NCI-H748 (cell line): ENCODE measurements at regions not wholly inside any gene's neighbourhood (a gene's known extent, or its start where the extent isn't known, plus 50 kb on each side); places are given as distances from the start of the nearest gene placed in this dataset.

Experiments
- DNase-seq: peaks from one replicate; lab custom pipeline; 2025; ENCODE audit not compliant: unreplicated experiment; lab: John Stamatoyannopoulos, UW

GRCh38 chr12:58513301-58513834 is 406.9 kb downstream of the LRIG3 start:
- no peak for DNase-seq

DNA sequence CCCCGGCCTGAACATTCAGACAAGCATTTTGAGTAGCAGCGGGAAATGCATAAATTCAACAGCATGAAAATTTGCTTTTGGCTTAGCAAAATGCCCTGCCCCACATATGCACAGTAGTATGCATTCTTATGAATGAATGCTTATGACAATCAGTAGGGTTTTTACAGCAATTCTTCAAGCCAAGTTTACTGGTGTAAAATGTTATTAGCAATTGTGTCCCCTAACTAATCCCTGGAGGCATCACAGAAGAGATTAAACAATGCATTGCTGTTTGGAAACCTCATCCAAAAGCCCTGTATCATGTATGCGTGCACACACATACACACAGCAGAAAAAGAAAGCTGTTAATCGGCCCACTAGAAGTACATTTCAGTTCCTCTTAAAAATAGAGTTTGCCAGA is 406.5 kb downstream of the LRIG3 start:
- DNase-seq: no peak

- DNase-seq: no peak
Observed at GRCh38 chr12:58519839-58520238, 400.5 kb downstream of the LRIG3 start.

GRCh38 chr12:58521152-58521551 is 399.2 kb downstream of the LRIG3 start:
- DNase-seq: no peak

- no peak for DNase-seq
Observed at GRCh38 chr12:58521796-58522195, 398.5 kb downstream of the LRIG3 start.

DNA sequence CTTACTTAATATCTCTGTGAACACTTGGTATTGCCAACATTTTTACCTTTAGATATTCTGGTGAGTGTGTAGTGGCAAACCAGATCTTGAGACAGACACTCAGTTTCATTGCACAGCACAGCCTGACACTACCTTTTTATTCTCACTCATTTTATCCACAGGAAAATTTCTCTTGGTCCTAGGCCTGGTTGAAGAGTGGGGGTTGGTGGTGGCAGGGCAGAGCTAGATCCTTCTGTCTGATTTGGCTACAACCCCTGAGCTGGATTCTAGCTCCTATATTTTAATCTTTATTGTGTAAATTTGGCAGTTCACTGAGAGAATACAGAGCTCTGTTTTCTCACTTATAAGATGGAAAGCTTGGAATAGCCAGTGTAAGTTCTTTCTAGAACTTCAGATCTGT is 396.9 kb downstream of the LRIG3 start:
- DNase-seq: no peak

DNA sequence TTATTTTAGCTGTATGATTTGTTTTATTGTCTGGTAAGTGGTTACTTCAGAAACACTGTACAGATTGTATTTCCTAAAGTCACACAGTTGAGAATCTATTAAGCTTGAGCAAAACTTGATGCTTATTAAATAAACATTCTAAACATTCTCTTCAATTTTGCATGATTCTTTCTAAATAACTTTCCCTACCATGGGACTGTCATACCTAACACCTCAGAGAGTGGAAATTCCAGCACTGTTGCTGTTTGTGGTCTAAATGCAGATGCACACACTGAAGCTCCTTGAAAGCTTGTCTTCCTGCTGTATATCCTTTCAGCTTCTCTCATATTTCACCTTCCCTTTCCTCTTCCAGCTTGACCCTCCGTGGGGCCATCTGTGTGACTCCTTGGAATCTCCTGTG is 392.0 kb downstream of the LRIG3 start:
- DNase-seq: no peak

- no peak for DNase-seq
Observed at GRCh38 chr12:58529114-58529665, 391.1 kb downstream of the LRIG3 start.

DNA sequence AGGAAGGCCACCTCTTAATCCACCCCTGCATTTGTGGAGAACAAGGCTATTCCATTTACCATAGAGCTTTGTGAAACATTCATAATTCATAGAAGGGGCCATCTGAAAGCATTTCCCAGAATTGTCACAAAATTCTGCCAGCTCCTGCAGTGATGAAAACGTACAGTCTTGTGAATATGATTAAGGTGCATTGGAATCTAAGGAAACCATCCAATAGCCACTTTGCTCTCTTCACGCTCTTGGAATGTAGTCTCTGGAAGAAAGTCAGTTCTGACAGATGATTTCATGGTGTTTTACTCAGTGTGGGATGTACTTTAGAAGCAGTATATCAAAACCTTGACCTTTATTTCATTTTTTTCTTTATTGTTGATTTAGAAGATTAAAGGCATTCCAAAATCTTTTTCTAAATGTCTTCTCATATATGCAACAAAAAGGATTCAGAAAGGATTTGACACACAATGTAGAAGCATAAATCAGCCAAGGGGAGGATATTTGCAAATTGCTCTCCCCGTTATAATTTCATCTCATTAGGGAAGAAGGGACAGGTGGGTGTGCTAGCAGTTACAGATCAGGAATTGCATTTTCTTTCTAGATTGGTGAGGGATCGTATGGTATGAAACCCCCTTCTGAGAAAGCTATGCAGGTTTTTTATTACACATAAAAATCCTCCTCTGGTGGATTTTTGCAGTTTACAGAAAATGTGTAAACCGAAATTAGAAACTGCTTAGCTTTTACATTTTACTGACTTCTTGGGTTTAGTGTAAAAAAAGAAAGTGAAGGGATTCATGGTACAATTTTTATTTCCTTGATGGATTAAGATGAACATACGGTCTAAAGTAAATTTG is 390.2 kb downstream of the LRIG3 start:
- DNase-seq: no peak

DNA sequence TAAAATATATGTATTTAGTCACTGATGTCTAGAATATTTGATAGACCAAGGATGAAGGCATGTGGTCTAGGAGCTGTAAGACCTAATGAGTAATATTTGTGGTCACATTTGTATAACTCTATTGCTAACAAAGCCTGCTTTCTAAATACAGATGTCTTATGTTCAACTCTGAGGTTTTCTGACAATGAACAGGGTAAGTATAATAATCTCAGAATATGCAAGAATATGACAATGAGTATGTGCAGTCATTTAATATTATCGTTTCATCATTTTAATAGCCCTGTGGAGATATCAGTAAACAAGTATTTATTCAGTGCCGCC is 389.6 kb downstream of the LRIG3 start:
- DNase-seq: no peak

- DNase-seq: no peak
Observed at GRCh38 chr12:58532855-58533608, 387.3 kb downstream of the LRIG3 start.

- no peak for DNase-seq
Observed at GRCh38 chr12:58533652-58534051, 386.7 kb downstream of the LRIG3 start.

DNA sequence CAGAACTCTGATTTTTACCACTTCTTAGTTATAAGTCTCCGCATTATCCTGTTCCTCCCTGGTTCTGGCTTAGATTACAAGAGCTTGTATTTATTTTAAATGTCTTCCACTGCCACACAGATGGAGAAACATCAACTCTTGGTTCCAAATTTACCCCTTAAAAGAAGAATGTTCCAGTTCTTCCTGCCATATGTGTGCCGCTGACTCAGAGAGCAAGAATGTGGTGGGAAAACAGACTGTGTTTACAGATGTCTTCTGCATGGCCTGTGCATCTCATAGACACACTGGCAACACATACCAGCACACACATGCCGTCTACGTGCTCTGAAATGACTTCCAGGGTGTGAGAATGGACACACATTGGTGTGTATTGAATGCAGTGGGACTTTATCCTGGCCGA is 383.0 kb downstream of the LRIG3 start:
- DNase-seq: no peak

GRCh38 chr12:58539295-58539694 is 381.0 kb downstream of the LRIG3 start:
- no peak for DNase-seq

DNA sequence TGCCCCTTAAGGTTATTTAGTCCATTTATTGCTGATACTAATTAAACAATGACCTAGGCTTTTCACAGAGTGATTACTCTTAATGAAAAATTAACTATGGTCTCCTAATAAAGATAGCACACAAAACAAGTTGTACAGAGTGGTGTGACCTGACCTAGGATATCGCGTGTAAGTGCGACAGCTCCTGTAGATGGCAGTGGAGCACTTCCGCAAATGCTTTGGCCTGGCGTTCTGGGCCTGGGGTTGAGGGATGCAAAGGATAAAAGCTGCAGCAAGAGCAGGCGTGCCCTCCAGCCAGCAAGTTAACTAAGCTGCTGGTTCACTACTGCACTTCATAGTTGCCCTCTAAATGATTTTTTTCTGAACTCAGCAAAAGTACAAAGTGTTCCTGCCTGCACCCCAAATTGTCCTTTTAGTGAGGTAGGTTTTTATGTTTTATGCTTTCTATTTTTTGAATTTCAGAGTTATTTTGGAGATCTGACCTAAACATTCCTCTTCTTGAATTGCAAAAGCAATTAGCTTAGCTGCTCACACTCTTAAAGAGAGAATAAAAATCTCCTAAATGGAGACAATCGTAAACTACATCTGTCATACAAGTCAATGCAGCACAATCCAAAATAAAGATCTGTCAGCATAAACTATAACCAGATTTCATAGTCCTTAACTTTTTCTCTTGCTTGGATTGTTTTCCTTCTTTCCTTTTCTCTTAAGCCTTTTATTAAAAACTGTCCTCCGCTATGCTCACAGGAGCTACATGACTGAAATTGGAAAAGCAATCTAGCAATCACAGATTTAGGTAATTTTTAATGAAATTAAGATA is 379.6 kb downstream of the LRIG3 start:
- DNase-seq: peak; percentile 96

- no peak for DNase-seq
Observed at GRCh38 chr12:58541300-58541690, 379.0 kb downstream of the LRIG3 start.

DNA sequence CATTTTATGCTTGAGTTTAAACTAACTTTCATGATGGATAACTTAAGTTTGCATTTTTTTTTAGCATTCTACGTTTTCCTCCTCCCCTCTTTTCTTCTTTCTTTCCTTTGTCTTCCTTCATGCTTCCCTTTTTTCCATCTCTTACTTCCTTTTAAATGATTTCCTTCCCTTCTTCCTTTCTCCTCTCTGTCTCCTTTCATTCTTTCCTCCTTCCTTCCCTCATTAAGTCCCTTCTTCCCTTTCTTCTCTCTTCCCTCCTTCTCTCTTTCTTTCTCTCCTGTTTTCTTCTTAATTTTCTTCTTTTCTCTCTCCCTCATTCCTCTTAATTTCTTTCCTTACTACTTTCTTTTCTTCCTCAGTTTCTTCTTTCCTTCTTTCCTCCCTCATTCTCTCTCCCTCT is 376.0 kb downstream of the LRIG3 start:
- DNase-seq: no peak

DNA sequence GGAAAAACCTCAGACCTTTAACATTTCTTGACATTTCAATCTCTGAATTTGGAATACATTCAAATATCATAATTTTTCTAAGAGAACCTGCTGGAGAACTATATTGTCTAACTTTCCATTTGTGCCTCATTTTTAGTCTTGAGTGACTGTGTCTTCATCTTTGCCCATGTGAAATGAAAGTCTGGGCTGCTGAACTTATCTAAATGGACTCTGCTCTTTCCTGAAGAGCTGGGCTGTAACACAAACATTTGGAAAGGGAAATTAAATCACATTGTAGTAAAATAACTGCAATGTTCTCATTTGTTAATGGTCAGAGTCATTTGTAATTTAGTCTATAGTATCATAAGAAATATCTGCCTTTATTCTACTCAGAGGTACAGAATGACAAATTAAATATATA is 373.1 kb downstream of the LRIG3 start:
- no peak for DNase-seq

- DNase-seq: no peak
Observed at GRCh38 chr12:58548801-58549200, 371.5 kb downstream of the LRIG3 start.

GRCh38 chr12:58554522-58555157 is 365.7 kb downstream of the LRIG3 start:
- DNase-seq: no peak

DNA sequence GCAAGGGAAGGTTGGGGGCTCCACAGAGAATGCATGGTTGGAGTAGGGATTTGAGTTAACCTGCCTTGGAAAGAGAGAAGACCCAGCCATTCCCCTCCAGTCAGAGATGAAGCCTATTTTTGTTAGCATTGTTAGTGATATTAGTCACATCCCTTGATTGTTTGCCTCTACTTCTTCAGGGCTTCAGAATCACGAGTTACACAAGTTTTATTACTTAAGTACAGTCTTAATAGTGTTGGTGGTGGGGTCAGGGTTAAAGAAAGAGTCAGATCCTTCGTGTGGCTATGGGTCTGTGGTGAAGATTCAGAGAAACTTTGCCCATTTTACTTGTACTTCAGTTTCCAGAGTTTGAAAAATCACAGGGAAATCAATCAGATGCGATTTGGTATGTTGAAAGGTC is 363.1 kb downstream of the LRIG3 start:
- DNase-seq: no peak
